CD8-positive, alpha-beta memory T cell (primary cell): ENCODE measurements at regions not wholly inside any gene's neighbourhood (a gene's known extent, or its start where the extent isn't known, plus 50 kb on each side); places are given as distances from the start of the nearest gene placed in this dataset.
"Not testable (repeated sequence)": the region's sequence is repeated elsewhere in the genome, so short reads cannot be mapped to it uniquely, and the experiment has no call there.

Experiments used
- CTCF ChIA-PET: fragments of 350-600 bp; sonication (Branson Sonifier 250); formaldehyde crosslinking; loops from one replicate; lab custom pipeline; 2021; ENCODE audit warnings: antibody characterized with exemption; lab: Charles Lee
- POLR2A ChIA-PET: fragments of 350-600 bp; sonication (Branson Sonifier 250); formaldehyde crosslinking; loops from one replicate; lab custom pipeline; 2021; ENCODE audit warnings: antibody characterized with exemption; lab: Charles Lee
- DNase-seq, 5 donors: peaks; one replicate each; pipeline versions ENCODE4 v3.0.0 to v3.0.0-alpha.2; 2020 to 2022; ENCODE audit warnings: mixed read lengths in 1 of 5
- H3K27ac ChIP-seq: one replicate; pipeline ENCODE4 v1.7.0; 2013; ENCODE audit warnings: low read depth, mild to moderate bottlenecking, low read length, moderate library complexity
- H3K27me3 ChIP-seq: 2 replicates; pipeline ENCODE4 v1.7.0; 2013; ENCODE audit warnings: low read length, mild to moderate bottlenecking; ENCODE audit not compliant: insufficient read depth, poor library complexity, severe bottlenecking
- H3K36me3 ChIP-seq: 2 replicates; pipeline ENCODE4 v1.7.0; 2013; ENCODE audit warnings: mild to moderate bottlenecking, low read length, moderate library complexity; ENCODE audit not compliant: insufficient read depth
- H3K4me1 ChIP-seq: 2 replicates; pipeline ENCODE4 v1.7.0; 2013; ENCODE audit warnings: mild to moderate bottlenecking, low read length, moderate library complexity; ENCODE audit not compliant: insufficient read depth
- H3K4me3 ChIP-seq: 2 replicates; pipeline ENCODE4 v1.7.0; 2013; ENCODE audit warnings: mild to moderate bottlenecking, low read length
- H3K9me3 ChIP-seq: 2 replicates; pipeline ENCODE4 v1.7.0; 2013; ENCODE audit warnings: mild to moderate bottlenecking, low read length
- H3K27ac Mint-ChIP-seq, 8 donors: one replicate each; pipeline ENCODE4 v1.8.0; 2020 to 2021; ENCODE audit warnings: mixed read lengths in 8 of 8, mild to moderate bottlenecking in 6 of 8, inconsistent platforms in 3 of 8, moderate library complexity in 3 of 8
- H3K27me3 Mint-ChIP-seq, 2 donors: one replicate each; pipeline ENCODE4 v1.8.0; 2020 to 2021; ENCODE audit warnings: mixed read lengths in 2 of 2, mild to moderate bottlenecking in 1 of 2, moderate library complexity in 1 of 2
- H3K36me3 Mint-ChIP-seq, 3 donors: one replicate each; pipeline ENCODE4 v1.8.0; 2020 to 2021; ENCODE audit warnings: mixed read lengths in 3 of 3, inconsistent platforms in 1 of 3, mild to moderate bottlenecking in 1 of 3
- H3K4me1 Mint-ChIP-seq, 3 donors: one replicate each; pipeline ENCODE4 v1.8.0; 2020 to 2021; ENCODE audit warnings: mixed read lengths in 3 of 3, inconsistent platforms in 1 of 3, mild to moderate bottlenecking in 1 of 3
- H3K4me3 Mint-ChIP-seq, 7 donors: one replicate each; pipeline ENCODE4 v1.8.0; 2020 to 2021; ENCODE audit warnings: mixed read lengths in 7 of 7, mild to moderate bottlenecking in 6 of 7, moderate library complexity in 4 of 7, inconsistent platforms in 2 of 7
- H3K9me3 Mint-ChIP-seq, 5 donors: one replicate each; pipeline ENCODE4 v1.8.0; 2020 to 2022; ENCODE audit warnings: mixed read lengths in 5 of 5, mild to moderate bottlenecking in 3 of 5, moderate library complexity in 2 of 5, inconsistent platforms in 1 of 5

GRCh38 chr12:75651342-75651695, 139.9 kb upstream of the KRR1 start:
- no peaks in the 10 kb centered on the region for H3K4me1 ChIP-seq
- CTCF ChIA-PET: no interaction called here
- H3K9me3 ChIP-seq: no peaks in the 10 kb centered on the region
- no peak for DNase-seq
- POLR2A ChIA-PET: no interaction called here
- H3K27ac ChIP-seq: no peak overlapping the region
- Mint-ChIP-seq H3K27ac (no peak overlapping the region), H3K4me1 (peaks cover 8 to 19% (median 13%) of the 10 kb centered on the region in 3 donors), H3K9me3 (no peaks in the 10 kb centered on the region), H3K27me3 (no peaks in the 10 kb centered on the region), H3K4me3 (no peak overlapping the region), H3K36me3 (no peaks in the 10 kb centered on the region)
- H3K4me3 ChIP-seq: no peak overlapping the region
- H3K27me3 ChIP-seq: no peaks in the 10 kb centered on the region
- no peaks in the 10 kb centered on the region for H3K36me3 ChIP-seq

- POLR2A ChIA-PET: no interaction called here
- Mint-ChIP-seq H3K9me3 (no peaks in the 10 kb centered on the region), H3K4me1 (peaks cover 8 to 17% (median 11%) of the 10 kb centered on the region in 3 donors)
Observed at GRCh38 chr12:75650595-75651341, 139.4 kb upstream of the KRR1 start.

GRCh38 chr12:75650100-75650499, 138.7 kb upstream of the KRR1 start:
- Mint-ChIP-seq H3K4me1 (peaks cover 2 to 11% (median 4%) of the 10 kb centered on the region in 3 donors), H3K4me3 (no peak overlapping the region), H3K27me3 (no peaks in the 10 kb centered on the region), H3K27ac (no peak overlapping the region), H3K36me3 (no peaks in the 10 kb centered on the region), H3K9me3 (no peaks in the 10 kb centered on the region)
- no peak overlapping the region for H3K4me3 ChIP-seq
- CTCF ChIA-PET: no interaction called here
- no peaks in the 10 kb centered on the region for H3K9me3 ChIP-seq
- H3K4me1 ChIP-seq: no peaks in the 10 kb centered on the region
- no peaks in the 10 kb centered on the region for H3K27me3 ChIP-seq
- DNase-seq: no peak
- POLR2A ChIA-PET: no interaction called here
- no peak overlapping the region for H3K27ac ChIP-seq
- H3K36me3 ChIP-seq: no peaks in the 10 kb centered on the region

More at GRCh38 chr12:75650595-75651341, 139.4 kb upstream of the KRR1 start:
- Mint-ChIP-seq H3K36me3 (no peaks in the 10 kb centered on the region), H3K27ac (no peak overlapping the region), H3K4me3 (no peak overlapping the region), H3K27me3 (no peaks in the 10 kb centered on the region)
- Histone ChIP-seq H3K27ac (no peak overlapping the region), H3K36me3 (no peaks in the 10 kb centered on the region), H3K4me3 (no peak overlapping the region), H3K4me1 (no peaks in the 10 kb centered on the region), H3K9me3 (no peaks in the 10 kb centered on the region), H3K27me3 (no peaks in the 10 kb centered on the region)
- CTCF ChIA-PET: no interaction called here
- no peak for DNase-seq

GRCh38 chr12:75648856-75649255, 137.4 kb upstream of the KRR1 start:
- H3K4me3 ChIP-seq: no peak overlapping the region
- Mint-ChIP-seq H3K4me3 (no peak overlapping the region), H3K27ac (no peak overlapping the region), H3K9me3 (no peaks in the 10 kb centered on the region), H3K4me1 (no peaks in the 10 kb centered on the region), H3K36me3 (no peaks in the 10 kb centered on the region), H3K27me3 (no peaks in the 10 kb centered on the region)
- no peaks in the 10 kb centered on the region for H3K9me3 ChIP-seq
- no peaks in the 10 kb centered on the region for H3K36me3 ChIP-seq
- ChIA-PET CTCF (no interaction called here), POLR2A (no interaction called here)
- no peaks in the 10 kb centered on the region for H3K27me3 ChIP-seq
- no peak overlapping the region for H3K27ac ChIP-seq
- no peaks in the 10 kb centered on the region for H3K4me1 ChIP-seq
- DNase-seq: no peak

GRCh38 chr12:75646329-75647210, 135.2 kb upstream of the KRR1 start:
- no peak for DNase-seq
- Mint-ChIP-seq H3K27ac (no peak overlapping the region), H3K4me3 (no peak overlapping the region), H3K4me1 (peaks cover under 1 to 2% (median under 1%) of the 10 kb centered on the region in 3 donors), H3K36me3 (no peaks in the 10 kb centered on the region), H3K9me3 (no peaks in the 10 kb centered on the region), H3K27me3 (no peaks in the 10 kb centered on the region)
- Histone ChIP-seq H3K36me3 (no peaks in the 10 kb centered on the region), H3K4me3 (no peak overlapping the region), H3K27me3 (no peaks in the 10 kb centered on the region), H3K27ac (no peak overlapping the region), H3K4me1 (peaks cover 3% of the 10 kb centered on the region), H3K9me3 (no peaks in the 10 kb centered on the region)
- POLR2A ChIA-PET: no interaction called here
- CTCF ChIA-PET: no interaction called here

- H3K27ac ChIP-seq: no peak overlapping the region
- peaks cover 13 to 15% (median 14%) of the 10 kb centered on the region in 3 donors for H3K4me1 Mint-ChIP-seq
- ChIA-PET POLR2A (no interaction called here), CTCF (no interaction called here)
- H3K9me3 Mint-ChIP-seq: no peaks in the 10 kb centered on the region
- DNase-seq: no peak
- H3K9me3 ChIP-seq: no peaks in the 10 kb centered on the region
- H3K27ac Mint-ChIP-seq: no peak overlapping the region
- no peaks in the 10 kb centered on the region for H3K27me3 ChIP-seq
- no peak overlapping the region for H3K4me3 ChIP-seq
- no peaks in the 10 kb centered on the region for H3K27me3 Mint-ChIP-seq
- H3K36me3 Mint-ChIP-seq: no peaks in the 10 kb centered on the region
- H3K4me1 ChIP-seq: peaks cover 12% of the 10 kb centered on the region
- H3K4me3 Mint-ChIP-seq: no peak overlapping the region
- H3K36me3 ChIP-seq: no peaks in the 10 kb centered on the region
Observed at GRCh38 chr12:75644472-75645072, 133.2 kb upstream of the KRR1 start.

- H3K9me3 ChIP-seq, H3K9me3 Mint-ChIP-seq, POLR2A ChIA-PET, H3K27ac ChIP-seq, H3K27ac Mint-ChIP-seq, H3K4me3 Mint-ChIP-seq, H3K4me3 ChIP-seq, H3K27me3 Mint-ChIP-seq, H3K36me3 ChIP-seq, H3K27me3 ChIP-seq, H3K36me3 Mint-ChIP-seq, DNase-seq, CTCF ChIA-PET: not testable (repeated sequence)
- peaks cover 12% of the 10 kb centered on the region for H3K4me1 ChIP-seq
- peaks cover 13 to 15% (median 14%) of the 10 kb centered on the region in 3 donors for H3K4me1 Mint-ChIP-seq
Observed at GRCh38 chr12:75643119-75643518, 131.7 kb upstream of the KRR1 start.

GRCh38 chr12:75642226-75642625, 130.8 kb upstream of the KRR1 start:
- Histone ChIP-seq H3K4me1 (peaks cover 12% of the 10 kb centered on the region), H3K27me3 (no peaks in the 10 kb centered on the region), H3K4me3 (no peak overlapping the region), H3K9me3 (no peaks in the 10 kb centered on the region), H3K27ac (no peak overlapping the region), H3K36me3 (no peaks in the 10 kb centered on the region)
- H3K4me1 Mint-ChIP-seq: peaks cover 13 to 15% (median 14%) of the 10 kb centered on the region in 3 donors
- no peak overlapping the region for H3K4me3 Mint-ChIP-seq
- no peaks in the 10 kb centered on the region for H3K36me3 Mint-ChIP-seq
- ChIA-PET POLR2A (interaction anchor here (0.6 kb wide), 1 partner anchor 113 kb away, joined by 3 read pairs; no protein-coding TSS in a partner anchor), CTCF (interaction anchor here (1.7 kb wide), 1 partner anchor 389 kb away, joined by 5 read pairs; the partner anchor contains the start of gene PHLDA1)
- DNase-seq: no peak
- no peak overlapping the region for H3K27ac Mint-ChIP-seq
- H3K27me3 Mint-ChIP-seq: no peaks in the 10 kb centered on the region
- H3K9me3 Mint-ChIP-seq: no peaks in the 10 kb centered on the region
